Vagina (tissue), 2 donors: ENCODE measurements at regions not wholly inside any gene's neighbourhood (a gene's known extent, or its start where the extent isn't known, plus 50 kb on each side); places are given as distances from the start of the nearest gene placed in this dataset.
A peak's percentile ranks its signal among the peaks of the same experiment; 100 is the strongest.

ENCODE experiments used
- DNase-seq, 2 donors: peaks; one replicate each; pipeline ENCODE4 v3.0.0-alpha.2; 2017; ENCODE audit errors: extremely low spot score in 2 of 2
- H3K27ac ChIP-seq: fragments of 200-600 bp; sonication (generic); one replicate; pipeline ENCODE4 v1.5.1; 2019
- H3K27me3 ChIP-seq: fragments of 200-600 bp; sonication (generic); one replicate; pipeline ENCODE4 v1.5.1; 2019
- H3K36me3 ChIP-seq, 2 donors: fragments of 200-600 bp; sonication (generic); one replicate each; pipeline ENCODE4 v1.5.1; 2017 to 2019
- H3K4me1 ChIP-seq: fragments of 200-600 bp; sonication (generic); one replicate; pipeline ENCODE4 v1.5.1; 2019
- H3K4me3 ChIP-seq, 2 donors: fragments of 200-600 bp; sonication (generic); 1 replicate in 1 of 2; 2 replicates in 1 of 2; pipeline ENCODE4 v1.5.1; 2016 to 2019
- H3K9me3 ChIP-seq: fragments of 200-600 bp; sonication (generic); one replicate; pipeline ENCODE4 v1.5.1; 2019
- CTCF ChIP-seq, 3 experiments: fragments of 450-650 bp in 2 of 3; fragments of 200-600 bp in 1 of 3; sonication (generic) in 1 of 3; IDR thresholded peaks; one replicate each; pipeline ENCODE4 v1.5.1; 2017 to 2019; ENCODE audit warnings: antibody characterized with exemption in 3 of 3, mild to moderate bottlenecking in 2 of 3, moderate library complexity in 2 of 3
- POLR2A ChIP-seq, 2 donors: fragments of 450-650 bp; IDR thresholded peaks; one replicate each; pipeline ENCODE4 v1.6.1; 2017; ENCODE audit warnings: antibody characterized with exemption in 2 of 2, mild to moderate bottlenecking in 2 of 2, moderate library complexity in 2 of 2
- POLR2AphosphoS5 ChIP-seq, 2 donors: sonication (generic); formaldehyde crosslinking; IDR thresholded peaks; one replicate each; pipeline ENCODE4 v1.9.0; 2017; ENCODE audit warnings: antibody characterized with exemption in 2 of 2, mild to moderate bottlenecking in 2 of 2, low read depth in 1 of 2; ENCODE audit not compliant: insufficient read depth in 1 of 2
- intact Hi-C: fragments of 100-400 bp; cut with DNase I; formaldehyde crosslinking; loops from one replicate; pipeline ENCODE4 v1.15.1; 2023

GRCh38 chr10:113350311-113351040 is 202.4 kb upstream of the HABP2 start:
- Histone ChIP-seq H3K27me3 (no peaks in the 10 kb centered on the region), H3K4me3 (no peak overlapping the region), H3K36me3 (no peaks in the 10 kb centered on the region), H3K27ac (no peak overlapping the region), H3K4me1 (no peaks in the 10 kb centered on the region), H3K9me3 (no peaks in the 10 kb centered on the region)
- no peak for DNase-seq
- intact Hi-C loops, result no loop called here
- TF ChIP-seq POLR2A (IDR thresholded peaks at IDR 0.05) (no peak), CTCF (IDR thresholded peaks at IDR 0.05) (no peak), POLR2AphosphoS5 (IDR thresholded peaks at IDR 0.05; ENCODE audit: insufficient read depth in 1 of 2, low read depth in 1 of 2) (no peak)

GRCh38 chr10:113354711-113355110 is 198.1 kb upstream of the HABP2 start:
- no peak for DNase-seq
- H3K4me3 ChIP-seq, result no peak overlapping the region
- TF ChIP-seq POLR2AphosphoS5 (IDR thresholded peaks at IDR 0.05; ENCODE audit: insufficient read depth in 1 of 2, low read depth in 1 of 2) (no peak), CTCF (IDR thresholded peaks at IDR 0.05) (no peak), POLR2A (IDR thresholded peaks at IDR 0.05) (no peak)

GRCh38 chr10:113356794-113357680 is 195.8 kb upstream of the HABP2 start:
- TF ChIP-seq CTCF (IDR thresholded peaks at IDR 0.05) (no peak), POLR2AphosphoS5 (IDR thresholded peaks at IDR 0.05; ENCODE audit: insufficient read depth in 1 of 2, low read depth in 1 of 2) (peak in 1 of 2 donors; percentile 70), POLR2A (IDR thresholded peaks at IDR 0.05) (no peak)
- Histone ChIP-seq H3K4me3 (no peak overlapping the region), H3K27ac (peak overlapping the region; percentile 48), H3K9me3 (no peaks in the 10 kb centered on the region), H3K27me3 (no peaks in the 10 kb centered on the region), H3K4me1 (peaks cover 41% of the 10 kb centered on the region), H3K36me3 (no peaks in the 10 kb centered on the region)
- intact Hi-C loops, result no loop called here
- DNase-seq, result no peak

More at GRCh38 chr10:113354711-113355110, 198.1 kb upstream of the HABP2 start:
- intact Hi-C loops, result no loop called here
- H3K9me3 ChIP-seq, result no peaks in the 10 kb centered on the region
- H3K27ac ChIP-seq, result no peak overlapping the region
- H3K4me1 ChIP-seq, result peaks cover 29% of the 10 kb centered on the region
- H3K36me3 ChIP-seq, result no peaks in the 10 kb centered on the region
- H3K27me3 ChIP-seq, result no peaks in the 10 kb centered on the region

- Histone ChIP-seq H3K4me1 (peaks cover 47% of the 10 kb centered on the region), H3K36me3 (no peaks in the 10 kb centered on the region), H3K9me3 (no peaks in the 10 kb centered on the region), H3K4me3 (no peak overlapping the region), H3K27me3 (no peaks in the 10 kb centered on the region), H3K27ac (peak overlapping the region; percentile 48)
- TF ChIP-seq POLR2A (IDR thresholded peaks at IDR 0.05), result no peak
- TF ChIP-seq CTCF (IDR thresholded peaks at IDR 0.05), result no peak
- TF ChIP-seq POLR2AphosphoS5 (IDR thresholded peaks at IDR 0.05; ENCODE audit: insufficient read depth in 1 of 2, low read depth in 1 of 2), result no peak
- intact Hi-C loops, result no loop called here
- peak in 1 of 2 donors; percentile 64 for DNase-seq
These were observed 195.1 kb upstream of the HABP2 start for GRCh38 chr10:113357681-113358300.
